ENCODE measurements at regions not wholly inside any gene's neighbourhood (a gene's known extent, or its start where the extent isn't known, plus 50 kb on each side); places are given as distances from the start of the nearest gene placed in this dataset.

GRCh38 chr20:51190783-51191180 is 167.9 kb upstream of the KCNG1 start:
- ATAC-seq, result no peak
- TF ChIP-seq ZNF565 (CRISPR knock-in tag; conservative IDR thresholded peaks at IDR 0.05; ENCODE audit: low read depth) (no peak), RARB (CRISPR knock-in tag; IDR thresholded peaks at IDR 0.05) (no peak), TSHZ2 (CRISPR knock-in tag; IDR thresholded peaks at IDR 0.05) (no peak), CSDC2 (CRISPR knock-in tag; IDR thresholded peaks at IDR 0.05) (no peak), TCF4 (CRISPR knock-in tag; IDR thresholded peaks at IDR 0.05; ENCODE audit: borderline replicate concordance) (no peak), ISL1 (CRISPR knock-in tag; IDR thresholded peaks at IDR 0.05) (no peak), POU6F1 (CRISPR knock-in tag; IDR thresholded peaks at IDR 0.05; ENCODE audit: borderline replicate concordance, low read depth) (no peak)

- TF ChIP-seq SNAI2 (CRISPR knock-in tag; IDR thresholded peaks at IDR 0.05), result no peak
- TF ChIP-seq ZNF70 (CRISPR knock-in tag; IDR thresholded peaks at IDR 0.05), result no peak
- TF ChIP-seq OSR1 (CRISPR knock-in tag; IDR thresholded peaks at IDR 0.05), result no peak
- no peak for TF ChIP-seq CSRNP3 (CRISPR knock-in tag; IDR thresholded peaks at IDR 0.05)
- TF ChIP-seq ZFP3 (CRISPR knock-in tag; IDR thresholded peaks at IDR 0.05), result no peak
- no peak for TF ChIP-seq RARB (CRISPR knock-in tag; IDR thresholded peaks at IDR 0.05)
- no peak for TF ChIP-seq TOX (CRISPR knock-in tag; IDR thresholded peaks at IDR 0.05; ENCODE audit: borderline replicate concordance)
- no peak for TF ChIP-seq TSHZ2 (CRISPR knock-in tag; IDR thresholded peaks at IDR 0.05)
- no peak for TF ChIP-seq ZNF565 (CRISPR knock-in tag; conservative IDR thresholded peaks at IDR 0.05; ENCODE audit: low read depth)
- TF ChIP-seq TCF4 (CRISPR knock-in tag; IDR thresholded peaks at IDR 0.05; ENCODE audit: borderline replicate concordance), result no peak
- TF ChIP-seq GLIS3 (CRISPR knock-in tag; IDR thresholded peaks at IDR 0.05), result no peak
- no peak for TF ChIP-seq ZNF8 (CRISPR knock-in tag; IDR thresholded peaks at IDR 0.05)
- no peak for ATAC-seq
Measured at GRCh38 chr20:51189814-51190782, 167.2 kb upstream of the KCNG1 start.

- no peak for TF ChIP-seq CSDC2 (CRISPR knock-in tag; IDR thresholded peaks at IDR 0.05)
- no peak for TF ChIP-seq ZFP3 (CRISPR knock-in tag; IDR thresholded peaks at IDR 0.05)
- no peak for TF ChIP-seq PATZ1 (CRISPR knock-in tag; IDR thresholded peaks at IDR 0.05; ENCODE audit: borderline replicate concordance)
- no peak for ATAC-seq
Measured at GRCh38 chr20:51188941-51189340, 166.0 kb upstream of the KCNG1 start.

All from SK-N-SH treated with all-trans-retinoic acid at 6 μM for 48 hours (cell line).